H1 (cell line): ENCODE measurements at regions not wholly inside any gene's neighbourhood (a gene's known extent, or its start where the extent isn't known, plus 50 kb on each side); places are given as distances from the start of the nearest gene placed in this dataset.

Experiments used
- CEBPB ChIP-seq: IDR thresholded peaks from 2 replicates; pipeline ENCODE4 v1.6.1; 2012; ENCODE audit warnings: low read depth, low read length
- RAD21 ChIP-seq, 2 experiments: IDR thresholded peaks in 1 of 2; conservative IDR thresholded peaks in 1 of 2; 2 replicates each; pipeline ENCODE4 v1.6.1; 2011; ENCODE audit warnings: low read depth in 2 of 2, low read length in 2 of 2, improper control_type of control experiment in 1 of 2, inconsistent platforms in 1 of 2, mild to moderate bottlenecking in 1 of 2, moderate library complexity in 1 of 2
- RNF2 ChIP-seq: fragments of 200-900, 300-1000 bp; sonication (generic); IDR thresholded peaks from 2 replicates; pipeline ENCODE4 v1.7.1; 2016; ENCODE audit warnings: borderline replicate concordance, low read depth, mild to moderate bottlenecking, antibody characterized with exemption, low read length; ENCODE audit not compliant: poor library complexity, severe bottlenecking; ENCODE audit errors: missing control alignments
- SIX5 ChIP-seq: IDR thresholded peaks from 2 replicates; pipeline ENCODE4 v1.6.1; 2011; ENCODE audit warnings: mild to moderate bottlenecking, low read depth, low read length
- SP4 ChIP-seq: IDR thresholded peaks from 2 replicates; pipeline ENCODE4 v1.6.1; 2012; ENCODE audit warnings: low read length, inconsistent platforms

DNA sequence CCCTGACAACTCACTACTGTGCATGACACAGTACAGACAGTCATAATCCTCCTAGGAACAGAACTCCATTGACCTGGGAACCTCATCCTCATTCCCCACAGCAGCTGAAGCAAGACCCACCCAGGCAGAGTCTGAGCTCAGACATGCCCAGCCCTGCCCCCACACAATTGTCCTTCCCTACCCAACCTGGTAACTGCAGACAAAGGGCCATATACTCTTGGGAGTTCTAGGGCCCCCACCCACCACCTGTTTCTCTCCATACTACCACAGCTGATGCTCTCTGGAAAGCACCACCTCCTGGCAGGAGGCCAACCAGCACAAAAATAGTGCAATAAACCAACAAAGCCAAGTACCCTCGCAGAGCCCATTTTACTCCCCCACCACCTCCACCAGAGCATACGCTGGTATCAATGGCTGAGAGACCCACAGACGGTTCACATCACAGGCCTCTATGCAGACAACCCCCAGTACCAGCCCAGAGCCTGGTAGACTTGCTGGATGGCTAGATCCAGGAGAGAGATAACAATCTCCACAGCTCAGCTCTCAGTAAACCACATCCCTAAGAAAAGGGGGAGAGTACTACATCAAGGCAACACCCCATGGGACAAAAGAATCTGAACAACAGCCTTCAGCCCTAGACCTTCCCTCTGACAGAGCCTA is 159.7 kb upstream of the CXADR start (continued):
- TF ChIP-seq SIX5, result no peak
- TF ChIP-seq SP4, result no peak
- no peak for TF ChIP-seq RNF2
- TF ChIP-seq CEBPB, result no peak
- TF ChIP-seq RAD21 (IDR thresholded peaks at IDR 0.05 in 1 of 2, conservative IDR thresholded peaks at IDR 0.05 in 1 of 2; ENCODE audit: low read depth in 2 of 2, low read length in 2 of 2), result no peak
